Activated T-cell treated with anti-CD3 and anti-CD28 coated beads, Interleukin-2, amount 50 U/mL, for 4 hours (primary cell): ENCODE measurements at regions not wholly inside any gene's neighbourhood (a gene's known extent, or its start where the extent isn't known, plus 50 kb on each side); places are given as distances from the start of the nearest gene placed in this dataset.
"Not testable (repeated sequence)": the region's sequence is repeated elsewhere in the genome, so short reads cannot be mapped to it uniquely, and the experiment has no call there.

ENCODE experiments used
- ATAC-seq, 2 donors: fragments of 200-7000 bp; cut with Tn5 transposase; one replicate each; pipeline ENCODE4 v1.10.0; 2021
- DNase-seq: peaks from one replicate; pipeline ENCODE4 v3.0.0-alpha.2; 2020
- H3K27me3 Mint-ChIP-seq: one replicate; pipeline ENCODE4 v1.8.0; 2021; ENCODE audit warnings: low read depth, mixed read lengths
- H3K36me3 Mint-ChIP-seq: one replicate; pipeline ENCODE4 v1.8.0; 2022; ENCODE audit warnings: mixed read lengths; ENCODE audit not compliant: insufficient read depth
- H3K4me1 Mint-ChIP-seq: one replicate; pipeline ENCODE4 v1.8.0; 2021; ENCODE audit warnings: low read depth, mixed read lengths
- H3K4me3 Mint-ChIP-seq: one replicate; pipeline ENCODE4 v1.8.0; 2021; ENCODE audit warnings: mild to moderate bottlenecking, moderate library complexity, mixed read lengths
- H3K9me3 Mint-ChIP-seq: one replicate; pipeline ENCODE4 v1.8.0; 2021; ENCODE audit warnings: mixed read lengths

DNA sequence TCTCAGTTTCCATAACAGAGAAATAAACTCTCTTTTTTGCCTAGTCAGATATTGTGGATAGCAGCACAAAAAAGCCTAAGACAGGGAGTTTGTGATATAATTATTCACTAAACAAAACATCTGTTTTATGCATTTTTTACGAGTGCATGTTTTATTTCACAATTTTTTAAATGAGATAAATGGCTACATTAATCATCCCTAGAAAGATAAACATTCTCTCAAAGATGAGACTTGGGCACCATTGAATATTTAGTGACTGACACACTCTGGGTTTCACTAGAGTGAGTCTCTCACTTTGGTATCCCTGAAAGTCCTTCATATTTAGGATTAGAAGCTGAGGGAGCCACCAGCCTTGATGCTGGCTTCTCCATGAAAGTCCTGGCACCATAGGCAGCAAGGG is 74.3 kb upstream of the LRCH1 start:
- Mint-ChIP-seq H3K36me3 (no peaks in the 10 kb centered on the region), H3K4me3 (no peak overlapping the region), H3K9me3 (peaks cover 3% of the 10 kb centered on the region), H3K27me3 (peaks cover 3% of the 10 kb centered on the region), H3K4me1 (no peaks in the 10 kb centered on the region)
- DNase-seq = no peak
- no peak for ATAC-seq

DNA sequence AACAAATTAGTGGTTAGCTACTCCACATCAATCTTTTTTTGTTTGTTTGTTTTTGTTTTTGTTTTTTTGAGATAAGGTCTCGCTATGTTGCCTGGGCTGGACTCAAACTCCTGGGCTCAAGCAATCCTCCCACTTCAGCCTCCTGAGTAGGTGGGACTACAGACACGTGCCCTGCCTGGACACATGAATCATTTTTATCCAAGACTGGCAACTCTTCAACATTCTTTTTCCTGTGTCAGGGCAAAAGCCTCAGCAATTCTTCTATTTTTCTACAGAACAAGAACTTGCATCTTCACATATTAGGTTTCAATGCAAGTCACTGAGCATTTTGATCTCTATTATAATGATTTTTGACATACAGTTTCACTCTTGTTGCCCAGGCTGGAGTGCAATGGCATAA is 76.8 kb upstream of the LRCH1 start:
- DNase-seq = no peak
- no peaks in the 10 kb centered on the region for H3K4me1 Mint-ChIP-seq
- H3K36me3 Mint-ChIP-seq = no peaks in the 10 kb centered on the region
- H3K4me3 Mint-ChIP-seq = no peak overlapping the region
- H3K9me3 Mint-ChIP-seq = no peaks in the 10 kb centered on the region
- H3K27me3 Mint-ChIP-seq = no peaks in the 10 kb centered on the region
- no peak for ATAC-seq

DNA sequence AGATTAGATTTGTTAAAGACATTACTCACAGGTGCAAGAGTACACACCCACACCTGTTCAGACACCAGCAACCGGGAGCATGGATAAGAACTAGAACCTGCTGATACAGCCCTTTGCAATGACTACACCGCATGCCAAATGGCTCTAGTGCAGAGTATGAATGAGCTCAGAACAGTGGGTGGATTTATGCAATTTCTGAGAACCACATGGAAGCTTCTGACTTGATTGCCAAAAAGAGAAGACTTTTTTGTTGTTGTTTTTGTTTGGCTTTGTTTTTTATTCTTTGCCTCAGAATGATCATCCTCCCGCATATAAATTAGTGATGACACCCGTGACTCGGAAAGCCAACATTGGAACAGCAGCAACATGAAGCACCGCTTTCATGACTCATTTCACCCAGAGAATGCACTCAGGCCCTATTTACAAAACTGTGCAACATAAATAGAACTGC is 77.4 kb upstream of the LRCH1 start:
- Mint-ChIP-seq H3K4me1 (no peaks in the 10 kb centered on the region), H3K27me3 (no peaks in the 10 kb centered on the region), H3K9me3 (no peaks in the 10 kb centered on the region), H3K4me3 (no peak overlapping the region), H3K36me3 (no peaks in the 10 kb centered on the region)
- DNase-seq (no peak), ATAC-seq (no peak)

DNA sequence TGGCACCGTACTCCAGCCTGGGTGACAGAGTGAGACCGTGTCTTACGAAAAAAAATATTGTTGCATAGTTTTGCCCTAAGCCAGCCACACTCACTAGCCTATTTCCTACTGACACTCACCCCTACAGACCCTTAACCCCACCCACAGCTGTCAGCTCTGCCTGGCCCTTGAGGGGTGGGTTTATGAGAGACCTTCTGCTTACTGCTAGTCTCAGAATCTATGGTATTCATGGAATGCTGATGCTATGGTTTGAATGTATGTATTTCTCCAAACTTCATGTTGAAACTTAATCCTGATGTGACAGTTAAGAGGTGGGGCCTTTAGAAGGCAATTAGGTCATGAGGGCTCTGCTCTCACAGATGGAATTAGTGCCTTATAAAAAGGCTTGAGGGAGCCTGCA is 79.2 kb upstream of the LRCH1 start:
- H3K4me3 Mint-ChIP-seq = no peak overlapping the region
- no peak for DNase-seq
- H3K27me3 Mint-ChIP-seq = no peaks in the 10 kb centered on the region
- no peaks in the 10 kb centered on the region for H3K9me3 Mint-ChIP-seq
- H3K36me3 Mint-ChIP-seq = no peaks in the 10 kb centered on the region
- no peaks in the 10 kb centered on the region for H3K4me1 Mint-ChIP-seq
- ATAC-seq = no peak

DNA sequence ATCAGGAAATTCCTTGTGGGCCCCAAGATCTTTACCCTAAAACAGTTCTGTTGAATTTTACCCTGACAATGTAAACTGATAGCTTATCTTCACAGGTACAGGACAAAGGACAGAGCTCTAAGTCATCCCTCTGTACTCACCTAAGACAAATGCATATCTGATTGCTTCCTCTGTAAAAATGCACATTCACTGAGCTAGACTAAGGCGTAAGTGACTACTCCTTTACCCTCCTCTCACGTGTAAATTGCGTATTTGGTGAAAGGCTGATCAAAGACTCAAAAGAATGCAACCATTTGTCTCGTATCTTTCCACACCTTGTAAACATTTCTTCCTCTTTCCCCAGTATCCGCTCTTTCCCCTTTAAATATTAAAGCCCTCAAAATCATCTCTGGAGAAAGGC is 80.6 kb upstream of the LRCH1 start:
- no peak overlapping the region for H3K4me3 Mint-ChIP-seq
- ATAC-seq = no peak
- no peaks in the 10 kb centered on the region for H3K9me3 Mint-ChIP-seq
- DNase-seq = no peak
- no peaks in the 10 kb centered on the region for H3K27me3 Mint-ChIP-seq
- H3K4me1 Mint-ChIP-seq = no peaks in the 10 kb centered on the region
- no peaks in the 10 kb centered on the region for H3K36me3 Mint-ChIP-seq

DNA sequence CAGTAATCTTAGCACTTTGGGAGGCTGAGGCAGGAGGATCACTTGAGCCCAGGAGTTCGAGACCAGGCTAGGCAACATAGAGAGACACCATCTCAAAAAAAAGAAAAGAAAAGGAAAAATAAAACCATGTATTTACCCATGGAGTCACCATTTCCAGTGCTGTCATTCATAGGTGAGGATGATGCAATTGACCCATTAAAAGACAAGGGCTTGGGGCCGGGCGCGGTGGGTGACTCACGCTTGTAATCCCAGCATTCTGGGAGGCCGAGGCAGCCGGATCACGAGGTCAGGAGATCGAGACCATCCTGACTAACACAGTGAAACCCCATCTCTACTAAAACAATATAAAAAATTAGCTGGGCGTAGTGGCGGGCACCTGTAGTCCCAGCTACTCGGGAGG is 82.6 kb upstream of the RUBCNL start:
- not testable (repeated sequence) for H3K4me3 Mint-ChIP-seq, H3K9me3 Mint-ChIP-seq, H3K4me1 Mint-ChIP-seq, H3K27me3 Mint-ChIP-seq, H3K36me3 Mint-ChIP-seq, DNase-seq, ATAC-seq

DNA sequence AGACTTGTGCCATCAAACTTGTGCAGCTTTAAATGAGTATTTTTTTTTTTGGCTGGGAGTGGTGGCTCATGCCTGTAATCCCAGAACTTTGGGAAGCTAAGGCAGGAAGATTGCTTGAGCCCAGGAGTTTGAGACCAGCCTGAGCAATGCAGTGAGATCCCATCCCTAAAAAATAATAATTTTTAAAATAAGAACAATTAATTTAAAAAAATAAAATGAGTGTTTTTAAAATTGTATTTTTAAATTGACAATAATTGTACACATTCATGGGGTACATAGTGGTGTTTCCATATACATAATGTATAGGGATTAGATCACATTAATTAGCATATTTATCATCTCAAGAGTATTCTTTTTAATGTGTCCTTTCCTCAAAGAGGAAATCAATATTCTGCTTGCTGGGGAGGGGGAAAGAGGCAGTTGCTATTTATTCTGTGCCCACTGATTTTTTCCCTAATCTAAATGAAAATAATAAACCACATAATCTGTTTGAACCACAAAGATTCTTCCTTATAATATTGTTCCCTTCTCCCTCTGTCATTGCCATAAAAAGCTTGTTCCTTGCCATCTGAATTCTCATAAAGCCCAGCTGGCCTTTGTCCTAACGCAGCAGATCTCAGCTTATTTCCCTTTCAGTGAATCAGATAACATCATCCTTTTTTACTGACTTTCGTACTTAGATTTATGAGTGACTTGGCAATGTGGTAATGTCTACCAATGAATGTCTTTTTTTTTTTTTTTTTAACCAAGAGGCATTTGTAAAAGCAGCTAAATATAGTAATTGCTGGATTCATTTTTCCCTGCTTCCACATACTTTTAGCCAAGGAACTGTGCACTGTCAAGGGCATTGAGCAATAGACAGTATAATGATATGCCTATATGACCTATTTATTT is 81.8 kb upstream of the RUBCNL start:
- no peaks in the 10 kb centered on the region for H3K36me3 Mint-ChIP-seq
- H3K4me1 Mint-ChIP-seq = no peaks in the 10 kb centered on the region
- no peaks in the 10 kb centered on the region for H3K9me3 Mint-ChIP-seq
- no peak for ATAC-seq
- no peak overlapping the region for H3K4me3 Mint-ChIP-seq
- no peak for DNase-seq
- H3K27me3 Mint-ChIP-seq = no peaks in the 10 kb centered on the region

DNA sequence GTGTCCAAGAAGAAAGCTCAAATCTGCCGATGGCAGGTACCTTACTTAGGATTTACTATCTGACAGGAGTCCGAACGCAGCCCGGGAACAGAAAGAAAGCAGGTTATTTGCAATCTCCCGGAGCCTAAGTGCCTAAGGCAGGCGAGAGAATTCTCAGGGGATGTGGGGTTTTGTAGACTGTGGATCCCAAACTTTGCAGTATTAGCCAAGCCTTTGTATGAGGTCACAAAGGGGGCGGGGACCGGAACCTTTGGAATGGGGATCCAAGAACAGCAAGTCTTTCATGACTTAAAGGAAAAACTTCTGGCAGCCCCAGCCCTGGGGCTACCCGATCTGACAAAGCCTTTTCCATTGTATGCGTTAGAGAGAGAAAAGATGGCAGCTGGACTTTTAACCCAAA is 80.6 kb upstream of the RUBCNL start:
- H3K9me3 Mint-ChIP-seq, H3K4me1 Mint-ChIP-seq, H3K27me3 Mint-ChIP-seq, ATAC-seq, DNase-seq, H3K36me3 Mint-ChIP-seq, H3K4me3 Mint-ChIP-seq: not testable (repeated sequence)

DNA sequence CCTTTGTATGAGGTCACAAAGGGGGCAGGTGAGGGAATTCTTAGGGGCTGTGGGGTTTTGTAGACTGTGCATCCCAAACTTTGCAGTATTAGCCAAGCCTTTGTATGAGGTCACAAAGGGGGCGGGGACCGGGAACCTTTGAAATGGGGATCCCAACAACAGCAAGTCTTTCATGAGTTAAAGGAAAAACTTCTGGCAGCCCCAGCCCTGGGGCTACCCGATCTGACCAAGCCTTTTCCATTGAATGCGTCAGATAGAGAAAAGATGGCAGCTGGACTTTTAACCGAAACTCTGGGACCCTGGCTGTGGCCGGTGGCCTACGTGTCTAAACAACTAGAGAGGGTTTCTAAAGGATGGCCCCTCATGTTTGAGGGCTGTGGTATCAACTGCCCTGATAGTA is 79.0 kb upstream of the RUBCNL start:
- H3K9me3 Mint-ChIP-seq, ATAC-seq, H3K4me3 Mint-ChIP-seq, H3K4me1 Mint-ChIP-seq, DNase-seq, H3K27me3 Mint-ChIP-seq, H3K36me3 Mint-ChIP-seq: not testable (repeated sequence)

DNA sequence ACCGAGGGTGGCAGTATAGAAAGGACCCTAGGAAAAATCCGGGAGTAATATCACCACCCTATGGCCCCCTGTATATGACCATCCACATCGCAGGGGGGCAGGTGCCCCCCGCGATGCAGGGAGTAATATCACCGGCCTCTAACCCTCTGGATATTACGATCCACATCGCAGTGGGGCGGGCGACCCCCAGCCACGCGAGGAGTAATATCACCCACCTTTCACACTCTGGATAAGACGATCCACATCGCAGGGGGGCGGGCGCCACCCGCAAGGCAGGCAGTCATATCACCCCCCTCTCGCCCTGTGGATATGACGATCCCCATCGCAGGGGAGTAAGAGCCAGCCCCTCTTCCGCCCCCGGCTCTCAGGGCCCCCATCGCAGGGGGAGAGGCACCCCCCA is 76.7 kb upstream of the RUBCNL start:
- no peaks in the 10 kb centered on the region for H3K4me1 Mint-ChIP-seq
- H3K4me3 Mint-ChIP-seq = no peak overlapping the region
- peaks cover 3% of the 10 kb centered on the region for H3K27me3 Mint-ChIP-seq
- ATAC-seq (no peak), DNase-seq (no peak)
- H3K9me3 Mint-ChIP-seq = peaks cover 5% of the 10 kb centered on the region
- no peaks in the 10 kb centered on the region for H3K36me3 Mint-ChIP-seq

DNA sequence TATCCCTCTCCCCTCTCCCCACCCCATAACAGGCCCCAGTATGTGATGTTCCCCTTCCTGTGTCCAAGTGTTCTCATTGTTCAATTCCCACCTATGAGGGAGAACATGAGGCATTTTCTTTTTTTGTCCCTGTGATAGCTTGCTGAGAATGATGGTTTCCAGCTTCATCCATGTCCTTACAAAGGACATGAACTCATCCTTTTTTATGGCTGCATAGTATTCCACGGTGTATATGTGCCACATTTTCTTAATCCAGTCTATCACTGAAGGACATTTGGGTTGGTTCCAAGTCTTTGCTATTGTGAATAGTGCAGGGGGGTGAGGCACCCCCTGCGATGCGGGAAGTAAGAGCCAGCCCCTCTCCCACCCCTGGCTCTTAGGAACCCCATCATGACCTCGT is 73.2 kb upstream of the RUBCNL start:
- not testable (repeated sequence) for H3K27me3 Mint-ChIP-seq, DNase-seq, H3K4me3 Mint-ChIP-seq, H3K9me3 Mint-ChIP-seq, H3K4me1 Mint-ChIP-seq, H3K36me3 Mint-ChIP-seq, ATAC-seq

DNA sequence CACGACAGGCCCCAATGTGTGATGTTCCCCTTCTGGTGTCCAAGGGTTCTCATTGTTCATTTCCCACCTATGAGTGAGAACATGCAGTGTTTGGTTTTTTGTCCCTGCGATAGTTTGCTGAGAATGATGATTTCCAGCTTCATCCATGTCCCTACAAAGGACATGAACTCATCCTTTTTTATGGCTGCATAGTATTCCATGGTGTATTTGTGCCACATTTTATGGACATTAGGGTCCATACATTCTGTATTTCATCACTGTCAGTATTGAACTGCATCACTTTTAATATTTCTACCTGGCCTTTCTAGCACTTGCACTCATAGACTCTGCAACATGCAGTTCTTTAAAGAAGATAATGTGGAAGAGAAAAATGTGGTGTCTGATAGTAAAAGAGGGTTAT is 70.2 kb upstream of the RUBCNL start:
- H3K4me3 Mint-ChIP-seq, ATAC-seq, H3K4me1 Mint-ChIP-seq, H3K36me3 Mint-ChIP-seq, H3K27me3 Mint-ChIP-seq, DNase-seq, H3K9me3 Mint-ChIP-seq: not testable (repeated sequence)

DNA sequence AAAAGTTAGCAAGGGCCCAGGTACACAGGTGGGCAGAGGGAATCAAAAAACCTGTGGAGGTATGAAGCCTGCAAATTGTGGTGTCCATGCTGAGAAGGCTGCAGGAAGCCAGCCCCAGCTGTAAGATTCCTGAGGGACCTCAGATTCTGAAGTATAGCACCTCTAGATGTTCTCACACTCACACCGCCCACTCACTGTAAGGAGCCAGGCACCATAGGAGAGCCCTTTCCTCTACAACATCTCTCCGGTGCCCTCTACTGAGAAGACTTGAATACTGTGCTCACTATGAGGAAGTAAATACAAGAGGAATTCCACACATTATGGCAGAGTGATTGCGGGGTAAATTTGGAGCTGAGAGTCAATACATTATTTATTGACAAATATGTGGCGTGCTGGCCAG is 68.9 kb upstream of the RUBCNL start:
- H3K36me3 Mint-ChIP-seq, H3K4me1 Mint-ChIP-seq, H3K4me3 Mint-ChIP-seq, DNase-seq, H3K27me3 Mint-ChIP-seq, H3K9me3 Mint-ChIP-seq: not testable (repeated sequence)
- ATAC-seq = peak in 1 of 2 donors; percentile 52

DNA sequence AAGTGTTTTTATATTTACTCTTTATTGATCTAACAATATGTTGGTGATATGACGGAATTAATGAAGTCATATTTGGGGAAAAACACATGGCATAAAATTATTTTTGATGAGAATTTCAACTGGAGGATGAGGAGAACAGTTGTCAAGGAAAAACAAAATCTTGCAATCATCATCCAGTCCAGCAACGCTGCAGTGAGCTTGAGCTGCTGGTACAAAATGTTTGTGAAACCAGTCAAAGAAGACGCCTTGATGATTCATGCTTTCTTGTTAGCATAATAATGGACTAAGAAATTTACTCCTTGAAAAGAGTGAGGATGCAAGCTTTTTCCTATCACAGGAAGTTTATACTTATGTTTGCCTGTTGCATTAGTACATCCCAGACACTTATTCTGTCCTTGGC is 64.1 kb upstream of the RUBCNL start:
- not testable (repeated sequence) for H3K27me3 Mint-ChIP-seq, H3K9me3 Mint-ChIP-seq, H3K4me1 Mint-ChIP-seq, ATAC-seq, H3K36me3 Mint-ChIP-seq, H3K4me3 Mint-ChIP-seq, DNase-seq

DNA sequence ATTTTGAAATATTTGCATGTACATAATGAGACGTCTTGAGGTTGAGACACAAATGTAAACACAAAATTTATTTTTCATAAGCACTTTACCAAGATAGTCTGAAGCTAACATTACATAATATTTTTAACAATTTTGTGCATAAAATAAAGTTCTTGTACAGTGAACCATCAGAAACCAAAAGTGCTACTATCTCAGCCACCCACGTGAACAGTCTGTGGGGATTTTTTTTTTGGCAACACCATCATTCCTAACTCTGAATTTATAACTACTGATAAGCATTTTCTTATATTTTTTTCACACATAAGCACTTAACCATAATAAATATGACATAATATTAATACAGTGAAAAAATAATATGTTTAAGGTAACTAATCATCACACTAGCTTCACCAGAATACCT is 62.9 kb upstream of the RUBCNL start:
- not testable (repeated sequence) for H3K4me3 Mint-ChIP-seq, H3K27me3 Mint-ChIP-seq, DNase-seq, H3K4me1 Mint-ChIP-seq, H3K36me3 Mint-ChIP-seq, H3K9me3 Mint-ChIP-seq, ATAC-seq
